IPS-20b (cell line): ENCODE measurements at regions not wholly inside any gene's neighbourhood (a gene's known extent, or its start where the extent isn't known, plus 50 kb on each side); places are given as distances from the start of the nearest gene placed in this dataset.
A peak's percentile ranks its signal among the peaks of the same experiment; 100 is the strongest.

Experiments
- H3K27ac ChIP-seq: one replicate; pipeline ENCODE4 v1.5.1; 2013; ENCODE audit warnings: low read length
- H3K27me3 ChIP-seq: 2 replicates; pipeline ENCODE4 v1.6.1; 2013; ENCODE audit warnings: mild to moderate bottlenecking, low read length, inconsistent platforms; ENCODE audit not compliant: insufficient read depth
- H3K36me3 ChIP-seq: 2 replicates; pipeline ENCODE4 v1.6.1; 2013; ENCODE audit warnings: low read depth, mild to moderate bottlenecking, inconsistent platforms, low read length, moderate library complexity; ENCODE audit not compliant: insufficient read depth
- H3K4me1 ChIP-seq: 2 replicates; pipeline ENCODE4 v1.6.1; 2013; ENCODE audit warnings: mild to moderate bottlenecking, control low read depth, inconsistent platforms, low read length, moderate library complexity; ENCODE audit not compliant: insufficient read depth
- H3K4me3 ChIP-seq: 2 replicates; pipeline ENCODE4 v1.5.1; 2013; ENCODE audit warnings: mild to moderate bottlenecking, low read length, inconsistent platforms
- H3K9ac ChIP-seq: 2 replicates; pipeline ENCODE4 v1.6.1; 2013; ENCODE audit warnings: low read depth, mild to moderate bottlenecking, inconsistent platforms, low read length, moderate library complexity
- H3K9me3 ChIP-seq: 2 replicates; pipeline ENCODE4 v1.6.1; 2013; ENCODE audit warnings: mild to moderate bottlenecking, low read depth, low read length, inconsistent platforms; ENCODE audit not compliant: insufficient read depth

- no peak overlapping the region for H3K9ac ChIP-seq
- H3K27me3 ChIP-seq = no peaks in the 10 kb centered on the region
- no peak overlapping the region for H3K4me3 ChIP-seq
- H3K36me3 ChIP-seq = no peaks in the 10 kb centered on the region
- H3K4me1 ChIP-seq = no peaks in the 10 kb centered on the region; the same call in 1 of the 2 replicates
- no peak overlapping the region for H3K27ac ChIP-seq
- peaks cover 7% of the 10 kb centered on the region for H3K9me3 ChIP-seq
These were observed 541.7 kb downstream of the NOVA1 start for GRCh38 chr14:26056036-26056616.

GRCh38 chr14:26032348-26032747, 565.5 kb downstream of the NOVA1 start:
- no peak overlapping the region for H3K27ac ChIP-seq
- peaks cover 4% of the 10 kb centered on the region; the same call in 1 of the 2 replicates for H3K4me1 ChIP-seq
- no peak overlapping the region for H3K4me3 ChIP-seq
- H3K9me3 ChIP-seq = no peaks in the 10 kb centered on the region
- H3K9ac ChIP-seq = no peak overlapping the region
- H3K27me3 ChIP-seq = no peaks in the 10 kb centered on the region
- H3K36me3 ChIP-seq = no peaks in the 10 kb centered on the region

DNA sequence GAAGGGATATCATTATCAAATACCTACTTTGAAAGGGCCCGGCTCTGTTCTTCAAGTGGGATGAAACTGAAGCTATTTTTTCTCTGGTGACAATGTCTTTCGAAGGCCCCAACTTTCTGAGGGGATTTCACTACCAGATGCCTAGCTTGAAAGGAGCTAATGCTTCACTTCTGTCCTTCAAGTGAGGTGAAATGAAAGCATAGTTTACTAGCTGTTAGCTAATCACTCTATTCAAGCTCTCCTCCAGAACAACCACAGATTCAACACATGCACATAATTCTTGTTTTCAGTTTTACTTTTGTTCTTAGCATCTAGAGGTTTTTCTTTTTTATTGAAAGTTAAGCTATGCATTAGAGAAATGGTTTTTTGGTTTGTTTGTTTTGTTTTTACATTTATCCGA, 571.4 kb downstream of the NOVA1 start:
- H3K4me1 ChIP-seq = no peaks in the 10 kb centered on the region
- H3K4me3 ChIP-seq = no peak overlapping the region
- H3K9me3 ChIP-seq = no peaks in the 10 kb centered on the region
- H3K36me3 ChIP-seq = no peaks in the 10 kb centered on the region
- no peaks in the 10 kb centered on the region for H3K27me3 ChIP-seq
- no peak overlapping the region for H3K9ac ChIP-seq
- no peak overlapping the region for H3K27ac ChIP-seq

- H3K27ac ChIP-seq = no peak overlapping the region
- H3K4me1 ChIP-seq = no peaks in the 10 kb centered on the region
- H3K9ac ChIP-seq = no peak overlapping the region
- no peaks in the 10 kb centered on the region for H3K27me3 ChIP-seq
- H3K4me3 ChIP-seq = no peak overlapping the region
- no peaks in the 10 kb centered on the region for H3K9me3 ChIP-seq
- H3K36me3 ChIP-seq = no peaks in the 10 kb centered on the region
These were observed 573.9 kb downstream of the NOVA1 start for GRCh38 chr14:26023967-26024366.

- no peaks in the 10 kb centered on the region for H3K9me3 ChIP-seq
- H3K4me3 ChIP-seq = no peak overlapping the region
- H3K4me1 ChIP-seq = peaks cover 8% of the 10 kb centered on the region
- no peaks in the 10 kb centered on the region for H3K36me3 ChIP-seq
- no peak overlapping the region for H3K27ac ChIP-seq
- H3K27me3 ChIP-seq = no peaks in the 10 kb centered on the region
- H3K9ac ChIP-seq = no peak overlapping the region
These were observed 576.1 kb downstream of the NOVA1 start for GRCh38 chr14:26021759-26022158.

DNA sequence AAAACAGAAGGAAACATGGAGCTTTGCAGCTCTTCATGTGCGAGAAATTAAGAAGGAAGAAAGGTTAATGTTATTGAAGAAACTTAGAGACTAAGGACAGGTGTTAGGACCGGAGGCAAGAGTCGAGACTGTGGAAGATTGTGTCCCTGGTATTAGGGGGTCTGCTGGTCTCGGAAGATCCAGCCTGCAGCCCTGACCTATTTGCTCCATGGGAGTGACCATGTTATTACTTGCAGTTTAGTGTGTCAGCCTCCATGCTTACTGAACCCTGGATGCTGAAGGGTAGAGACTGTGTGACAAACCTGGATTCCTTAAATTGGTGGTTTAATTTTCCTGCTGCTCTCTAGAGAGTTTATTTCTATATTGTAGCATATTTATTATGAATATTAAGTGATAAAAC, 580.6 kb downstream of the NOVA1 start:
- peak overlapping the region; percentile 10; the same call in 1 of the 2 replicates for H3K9ac ChIP-seq
- H3K4me3 ChIP-seq = peak overlapping the region; percentile 40; the same call in 1 of the 2 replicates
- H3K9me3 ChIP-seq = no peaks in the 10 kb centered on the region
- H3K27me3 ChIP-seq = no peaks in the 10 kb centered on the region
- H3K4me1 ChIP-seq = peaks cover 13% of the 10 kb centered on the region
- H3K36me3 ChIP-seq = no peaks in the 10 kb centered on the region
- H3K27ac ChIP-seq = no peak overlapping the region

DNA sequence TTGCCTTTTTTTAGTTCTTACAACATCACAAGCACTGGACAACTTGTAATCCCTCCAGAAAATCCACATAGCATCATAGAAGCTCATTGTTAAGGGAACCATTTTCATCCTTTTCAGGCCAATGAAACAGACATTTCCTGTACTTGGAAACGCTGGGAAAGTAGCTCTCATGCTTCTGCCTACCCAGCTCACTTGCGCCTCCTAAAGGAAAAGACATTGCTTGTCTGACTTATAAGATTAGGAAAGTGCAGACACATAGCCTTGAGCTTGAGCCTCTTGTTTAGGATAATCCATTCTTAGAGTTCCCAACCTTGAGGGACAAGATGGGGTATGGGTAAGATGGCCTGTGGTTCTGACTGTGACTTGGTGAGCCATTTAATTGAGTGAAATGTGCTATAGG, 589.5 kb downstream of the NOVA1 start:
- Histone ChIP-seq H3K36me3 (no peaks in the 10 kb centered on the region), H3K9me3 (no peaks in the 10 kb centered on the region), H3K4me3 (no peak overlapping the region), H3K4me1 (no peaks in the 10 kb centered on the region), H3K27ac (no peak overlapping the region), H3K9ac (no peak overlapping the region), H3K27me3 (no peaks in the 10 kb centered on the region)

DNA sequence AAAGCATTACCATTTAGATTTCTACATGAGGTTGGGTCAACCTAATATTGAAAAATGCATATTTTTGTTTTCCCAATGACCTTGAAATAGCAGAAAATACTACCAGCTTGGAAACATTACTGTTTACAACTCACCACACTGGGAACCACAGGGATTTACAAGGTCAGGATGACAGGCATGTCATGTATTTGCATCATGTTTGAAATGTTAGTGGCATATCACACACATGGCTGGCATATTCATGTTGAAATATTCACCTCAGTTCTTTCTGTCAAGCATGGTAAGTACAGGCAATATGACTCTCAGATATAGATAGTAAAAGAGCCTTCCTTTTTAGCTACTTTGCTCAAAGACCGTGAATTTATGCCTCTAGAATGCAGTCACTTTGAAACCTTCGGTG, 593.5 kb downstream of the NOVA1 start:
- no peaks in the 10 kb centered on the region for H3K4me1 ChIP-seq
- H3K9me3 ChIP-seq = no peaks in the 10 kb centered on the region
- H3K27ac ChIP-seq = no peak overlapping the region
- no peak overlapping the region for H3K9ac ChIP-seq
- H3K36me3 ChIP-seq = no peaks in the 10 kb centered on the region
- no peaks in the 10 kb centered on the region for H3K27me3 ChIP-seq
- H3K4me3 ChIP-seq = no peak overlapping the region

- H3K9me3 ChIP-seq = no peaks in the 10 kb centered on the region
- no peaks in the 10 kb centered on the region for H3K27me3 ChIP-seq
- no peaks in the 10 kb centered on the region for H3K36me3 ChIP-seq
- peaks cover 2% of the 10 kb centered on the region; the same call in 1 of the 2 replicates for H3K4me1 ChIP-seq
- no peak overlapping the region for H3K27ac ChIP-seq
- H3K4me3 ChIP-seq = no peak overlapping the region
- H3K9ac ChIP-seq = no peak overlapping the region
These were observed 604.0 kb downstream of the NOVA1 start for GRCh38 chr14:25993830-25994229.

DNA sequence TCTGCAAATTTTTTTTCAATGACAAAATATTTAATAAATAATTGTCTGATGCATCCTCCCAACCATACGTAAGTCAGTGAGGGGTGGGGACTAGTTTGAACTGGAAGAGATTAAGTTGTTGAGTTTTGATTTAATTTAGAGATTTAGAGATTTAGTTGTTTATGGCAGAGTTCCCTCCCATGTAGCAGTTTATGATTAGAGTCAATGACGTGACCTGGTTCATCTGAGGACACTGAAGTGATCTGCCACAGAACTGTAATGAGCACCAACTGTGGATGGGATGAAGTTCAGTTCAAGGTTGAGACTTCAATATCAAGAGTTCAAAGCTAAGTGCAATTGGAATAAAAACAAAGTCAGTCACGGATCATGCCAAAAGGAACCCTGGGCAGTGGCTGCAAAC, 609.3 kb downstream of the NOVA1 start:
- Histone ChIP-seq H3K4me1 (no peaks in the 10 kb centered on the region), H3K9ac (no peak overlapping the region), H3K9me3 (peaks cover 7% of the 10 kb centered on the region), H3K27me3 (no peaks in the 10 kb centered on the region), H3K4me3 (no peak overlapping the region), H3K27ac (no peak overlapping the region), H3K36me3 (no peaks in the 10 kb centered on the region)

- no peak overlapping the region for H3K4me3 ChIP-seq
- no peaks in the 10 kb centered on the region for H3K9me3 ChIP-seq
- no peak overlapping the region for H3K9ac ChIP-seq
- no peaks in the 10 kb centered on the region for H3K4me1 ChIP-seq
- H3K36me3 ChIP-seq = no peaks in the 10 kb centered on the region
- no peaks in the 10 kb centered on the region for H3K27me3 ChIP-seq
- H3K27ac ChIP-seq = no peak overlapping the region
These were observed 642.1 kb downstream of the NOVA1 start for GRCh38 chr14:25955772-25956171.

- Histone ChIP-seq H3K9me3 (no peaks in the 10 kb centered on the region), H3K27ac (no peak overlapping the region), H3K9ac (no peak overlapping the region), H3K4me1 (no peaks in the 10 kb centered on the region), H3K4me3 (no peak overlapping the region), H3K27me3 (no peaks in the 10 kb centered on the region), H3K36me3 (no peaks in the 10 kb centered on the region)
These were observed 644.2 kb downstream of the NOVA1 start for GRCh38 chr14:25953532-25954139.
